GM06990 (cell line): ENCODE measurements at regions not wholly inside any gene's neighbourhood (a gene's known extent, or its start where the extent isn't known, plus 50 kb on each side); places are given as distances from the start of the nearest gene placed in this dataset.
"Not testable (repeated sequence)": the region's sequence is repeated elsewhere in the genome, so short reads cannot be mapped to it uniquely, and the experiment has no call there.

ENCODE experiments used
- DNase-seq: peaks from one replicate; pipeline ENCODE4 v3.0.0-alpha.2; 2011; ENCODE audit not compliant: insufficient read length; ENCODE audit errors: extremely low read depth
- H3K27me3 ChIP-seq: replicated peaks from 2 replicates; pipeline ENCODE4 v1.6.0; 2011; ENCODE audit warnings: low read length; ENCODE audit not compliant: control insufficient read depth, insufficient read depth
- H3K36me3 ChIP-seq: 2 replicates; pipeline ENCODE4 v1.5.1; 2011; ENCODE audit warnings: low read length; ENCODE audit not compliant: control insufficient read depth, insufficient read depth
- H3K4me3 ChIP-seq: replicated peaks from 2 replicates; pipeline ENCODE4 v1.5.1; 2011; ENCODE audit warnings: low read depth, mild to moderate bottlenecking, control low read depth, low read length
- CTCF ChIP-seq: IDR thresholded peaks from 2 replicates; pipeline ENCODE4 v1.5.1; 2011; ENCODE audit warnings: low read length, control low read depth, mild to moderate bottlenecking, inconsistent platforms; ENCODE audit not compliant: insufficient read depth, poor library complexity, severe bottlenecking

- Histone ChIP-seq H3K27me3 (peaks cover 3% of the 10 kb centered on the region; the same call in 1 of the 2 replicates), H3K36me3 (no peaks in the 10 kb centered on the region), H3K4me3 (no peak overlapping the region)
- no peak for DNase-seq
- TF ChIP-seq CTCF, result no peak
These were observed 127.3 kb upstream of the PCBD1 start for GRCh38 chr10:71015674-71016073.

GRCh38 chr10:71020061-71020460, 131.7 kb upstream of the PCBD1 start:
- DNase-seq, H3K36me3 ChIP-seq, H3K4me3 ChIP-seq, H3K27me3 ChIP-seq: not testable (repeated sequence)

DNA sequence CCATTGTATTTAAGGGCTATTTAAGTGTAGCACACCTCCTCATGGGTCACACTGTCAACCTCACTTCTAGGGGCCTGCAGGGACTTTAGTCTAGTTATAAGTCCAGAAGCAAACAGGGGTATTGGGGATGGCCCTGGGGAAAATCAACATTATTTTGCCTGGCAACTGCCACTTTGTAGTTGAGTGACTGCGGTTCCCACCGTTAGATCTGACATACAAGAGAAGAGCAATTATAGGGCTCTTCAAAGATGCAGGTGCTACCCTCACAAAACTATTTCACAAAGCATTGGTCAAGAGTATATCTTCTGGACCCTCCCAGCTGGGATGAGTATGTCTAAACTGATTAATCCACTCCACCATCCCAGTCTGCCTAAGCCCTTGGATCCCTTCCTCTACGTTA, 133.0 kb upstream of the PCBD1 start:
- DNase-seq, result no peak
- TF ChIP-seq CTCF, result no peak
- Histone ChIP-seq H3K36me3 (no peaks in the 10 kb centered on the region), H3K4me3 (no peak overlapping the region), H3K27me3 (no peaks in the 10 kb centered on the region)

DNA sequence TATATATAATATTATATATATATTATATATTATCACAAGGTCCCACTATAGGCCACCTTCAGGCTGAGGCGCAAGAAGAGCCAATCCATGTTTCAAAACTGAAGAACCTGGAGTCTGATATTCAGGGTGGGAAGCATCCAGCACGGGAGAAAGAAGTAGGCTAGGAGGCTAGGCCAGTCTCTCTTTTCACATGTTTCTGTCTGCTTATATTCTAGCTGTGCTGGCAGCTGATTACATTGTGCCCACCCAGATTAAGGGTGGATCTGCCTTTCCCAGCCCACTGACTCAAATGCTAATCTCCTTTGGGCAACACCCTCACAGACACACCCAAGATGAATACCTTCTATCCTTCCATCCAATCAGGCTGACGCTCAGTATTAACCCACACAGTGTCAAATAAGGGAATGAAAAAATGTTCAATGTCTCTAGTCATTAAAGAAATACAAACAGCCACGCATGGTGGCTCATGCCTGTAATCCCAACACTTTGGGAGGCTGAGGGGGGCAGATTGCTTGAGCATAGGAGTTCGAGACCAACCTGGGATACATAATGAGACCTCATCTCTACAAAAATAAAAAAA, 135.4 kb upstream of the PCBD1 start:
- Histone ChIP-seq H3K4me3 (no peak overlapping the region), H3K36me3 (no peaks in the 10 kb centered on the region), H3K27me3 (peaks cover 1% of the 10 kb centered on the region)
- no peak for DNase-seq
- TF ChIP-seq CTCF, result no peak

DNA sequence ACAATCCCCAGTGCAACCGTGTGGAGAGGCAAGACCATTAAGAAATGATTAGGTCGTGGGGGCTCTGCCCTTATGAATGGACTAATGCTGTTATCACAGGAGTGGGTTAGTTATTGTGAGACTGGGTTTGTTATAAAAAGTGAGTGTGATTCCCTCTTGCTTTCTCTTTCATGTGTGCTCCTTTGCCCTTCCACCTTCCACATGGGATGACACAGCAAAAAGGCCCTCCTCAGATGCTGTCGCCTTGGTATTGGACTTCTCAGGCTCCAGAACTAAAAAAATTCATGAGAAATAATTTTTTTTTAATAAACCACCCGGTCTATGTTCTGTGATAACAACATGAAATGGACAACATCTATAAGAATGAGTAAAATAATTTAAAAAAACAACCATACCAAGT, 136.1 kb upstream of the PCBD1 start:
- H3K36me3 ChIP-seq, result no peaks in the 10 kb centered on the region
- H3K4me3 ChIP-seq, result no peak overlapping the region
- no peak for DNase-seq
- H3K27me3 ChIP-seq, result peaks cover 1% of the 10 kb centered on the region
- TF ChIP-seq CTCF, result no peak

DNA sequence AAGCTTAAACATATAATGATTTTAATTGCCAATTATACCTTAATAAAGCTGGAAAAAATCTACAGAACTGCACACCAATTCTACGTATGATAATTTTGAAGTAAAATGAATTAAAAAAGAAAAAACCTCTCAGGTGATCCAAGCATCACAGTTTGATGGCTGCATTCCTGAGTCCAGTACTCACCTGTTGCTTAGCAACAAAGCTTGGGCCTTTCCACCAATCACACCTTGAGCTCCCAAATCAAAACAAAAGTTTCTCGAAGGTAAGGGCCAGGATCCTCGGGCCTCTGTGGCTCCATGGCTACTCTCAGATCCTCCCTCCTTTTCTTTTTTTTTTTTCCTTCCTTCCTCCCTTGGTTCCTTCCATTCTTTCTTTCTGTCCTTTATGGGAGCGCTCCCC, 137.2 kb upstream of the PCBD1 start:
- H3K36me3 ChIP-seq, result no peaks in the 10 kb centered on the region
- peaks cover 1% of the 10 kb centered on the region for H3K27me3 ChIP-seq
- DNase-seq, result no peak
- no peak for TF ChIP-seq CTCF
- no peak overlapping the region for H3K4me3 ChIP-seq
